GM12878 (cell line): ENCODE measurements at regions not wholly inside any gene's neighbourhood (a gene's known extent, or its start where the extent isn't known, plus 50 kb on each side); places are given as distances from the start of the nearest gene placed in this dataset.

Experiments
- ATAC-seq: fragments of 200-7000 bp; cut with Tn5 transposase; 3 replicates; pipeline ENCODE4 v1.9.1; 2020; ENCODE audit warnings: mild to moderate bottlenecking, moderate library complexity
- BruUV-seq: library from RNA; stranded (reverse); fragments of 400-500 nt; replicated peaks from 2 replicates; lab custom pipeline; 2021; lab: Mats Ljungman, UMichigan
- CTCF ChIA-PET: fragments of 300-600 bp; sonication (Branson Sonifier 250); formaldehyde crosslinking; extraction: SDS; loops from one replicate; lab custom pipeline; 2021; ENCODE audit warnings: inconsistent platforms; lab: Yijun Ruan, JAX
- POLR2A ChIA-PET: fragments of 350-600 bp; formaldehyde crosslinking; extraction: SDS; loops from one replicate; lab custom pipeline; 2021; ENCODE audit warnings: inconsistent platforms; lab: Charles Lee
- RAD21 ChIA-PET: fragments of 300-600 bp; sonication (Branson Sonifier 250); formaldehyde crosslinking; loops from one replicate; lab custom pipeline; 2023; ENCODE audit warnings: antibody characterized with exemption; ENCODE audit not compliant: unreplicated experiment; lab: Charles Lee
- SMC1A ChIA-PET: fragments of 300-600 bp; sonication (Branson Sonifier 250); formaldehyde crosslinking; loops from one replicate; lab custom pipeline; 2023; ENCODE audit not compliant: unreplicated experiment, uncharacterized antibody; lab: Charles Lee
- DNase-seq: peaks from one replicate; pipeline ENCODE4 v3.0.0-alpha.2; 2011; ENCODE audit warnings: low read depth, low spot score
- FAIRE-seq: peaks from 3 replicates; lab custom pipeline; 2011; peaks lifted over from hg19 to GRCh38; lab: Jason Lieb, UNC
- H2AFZ ChIP-seq: 2 replicates; pipeline ENCODE4 v1.6.0; 2011; ENCODE audit warnings: low read depth, low read length, control low read depth; ENCODE audit not compliant: control insufficient read depth
- H3K27ac ChIP-seq: 2 replicates; pipeline ENCODE4 v1.5.1; 2011; ENCODE audit warnings: control low read depth; ENCODE audit not compliant: control insufficient read depth, insufficient read depth
- H3K27me3 ChIP-seq, 2 experiments: replicated peaks in 1 of 2; 2 replicates each; pipeline versions ENCODE4 v1.6.0 to v1.6.1; 2011; ENCODE audit warnings: low read length in 1 of 2; ENCODE audit not compliant: control insufficient read depth in 2 of 2, insufficient read depth in 2 of 2
- H3K36me3 ChIP-seq, 2 experiments: 2 replicates each; pipeline ENCODE4 v1.5.1; 2011; ENCODE audit warnings: low read length in 1 of 2; ENCODE audit not compliant: control insufficient read depth in 2 of 2, insufficient read depth in 2 of 2
- H3K4me1 ChIP-seq: 2 replicates; pipeline ENCODE4 v1.6.1; 2011; ENCODE audit warnings: mild to moderate bottlenecking, low read length, moderate library complexity, mixed read lengths; ENCODE audit not compliant: control insufficient read depth, insufficient read depth
- H3K4me2 ChIP-seq: 2 replicates; pipeline ENCODE4 v1.6.0; 2011; ENCODE audit warnings: control low read depth; ENCODE audit not compliant: control insufficient read depth, insufficient read depth
- H3K4me3 ChIP-seq: fragments of 200-600 bp; sonication (generic); 2 replicates; pipeline ENCODE4 v1.5.1; 2016
- H3K79me2 ChIP-seq: 2 replicates; pipeline ENCODE4 v1.6.0; 2011; ENCODE audit warnings: low read length; ENCODE audit not compliant: control insufficient read depth, insufficient read depth
- H3K9ac ChIP-seq: 2 replicates; pipeline ENCODE4 v1.8.0; 2011; ENCODE audit warnings: low read length, control low read depth, mixed read lengths; ENCODE audit not compliant: control insufficient read depth, insufficient read depth
- H3K9me3 ChIP-seq: replicated peaks from 3 replicates; pipeline ENCODE4 v1.5.1; 2011; ENCODE audit warnings: mild to moderate bottlenecking, low read length; ENCODE audit not compliant: control insufficient read depth, insufficient read depth
- H4K20me1 ChIP-seq: 2 replicates; pipeline ENCODE4 v1.6.0; 2011; ENCODE audit not compliant: control insufficient read depth, insufficient read depth
- ASH2L ChIP-seq: fragments of 300-600, 200-600 bp; sonication (generic); IDR thresholded peaks from 2 replicates; pipeline ENCODE4 v1.6.1; 2017; ENCODE audit warnings: low read depth, mild to moderate bottlenecking, borderline replicate concordance
- BHLHE40 ChIP-seq, 2 experiments: fragments of 450-650 bp in 1 of 2; IDR thresholded peaks; 2 replicates each; pipeline ENCODE4 v1.6.1; 2011 to 2017; ENCODE audit warnings: low read depth in 2 of 2, borderline replicate concordance in 1 of 2, improper control_type of control experiment in 1 of 2, low read length in 1 of 2, mild to moderate bottlenecking in 1 of 2
- KAT2A ChIP-seq: conservative IDR thresholded peaks from 2 replicates; pipeline ENCODE4 v1.6.1; 2011; ENCODE audit warnings: low read depth, low read length; ENCODE audit not compliant: control insufficient read depth
- SPI1 ChIP-seq: IDR thresholded peaks from 2 replicates; pipeline ENCODE4 v1.6.1; 2011; ENCODE audit warnings: low read depth, mild to moderate bottlenecking, low read length, moderate library complexity, borderline replicate concordance; ENCODE audit not compliant: insufficient read depth
- WGBS: methylation state at CpG from one replicate; pipeline ENCODE4 v1.1.6; 2016; ENCODE audit warnings: low lambda C conversion rate; ENCODE audit not compliant: insufficient replicate concordance, insufficient coverage; ENCODE audit errors: missing lambda C conversion rate; 5-methylcytosine and 5-hydroxymethylcytosine counted together
- in situ Hi-C: fragments of 300-500 bp; cut with MboI; formaldehyde crosslinking; loops from 9 replicates; pipeline ENCODE4 v1.14.3; 2018; ENCODE audit warnings: mixed read lengths
- intact Hi-C: fragments of 100-400 bp; cut with micrococcal nuclease; formaldehyde crosslinking; loops from one replicate; pipeline ENCODE4 v1.14.2; 2022; ENCODE audit not compliant: unreplicated experiment
- TF ChIP-seq, protein P1 (sequence below): fragments of 450-650 bp; IDR thresholded peaks from 2 replicates; pipeline ENCODE4 v1.6.1; 2016; ENCODE audit warnings: mild to moderate bottlenecking

DNA sequence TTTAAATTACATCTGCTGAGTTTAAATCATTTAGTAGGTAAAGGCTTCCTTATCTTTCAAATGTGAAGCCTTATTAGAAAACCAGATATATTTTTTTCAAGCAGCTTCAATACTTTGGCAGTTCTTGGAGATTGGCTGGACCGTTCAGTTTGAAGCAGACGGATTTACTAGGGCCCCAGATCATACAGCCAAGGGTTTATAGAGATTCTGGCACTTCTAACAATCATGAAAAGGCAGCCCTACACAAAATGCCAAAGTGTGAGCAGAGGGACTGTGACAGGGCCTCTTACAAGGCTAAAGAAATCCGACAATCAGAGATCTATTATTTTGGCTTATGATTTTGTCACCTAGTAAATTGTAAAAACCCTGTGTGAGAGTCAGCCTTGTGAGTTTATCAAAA is 162.8 kb upstream of the SLC38A2 start:
- 96% methylated on average over 3 of the region's 3 CpGs for WGBS
- H3K36me3 ChIP-seq: no peaks in the 10 kb centered on the region
- peaks cover 6% of the 10 kb centered on the region; the same call in 2 of the 3 replicates for H3K9me3 ChIP-seq
- SMC1A ChIA-PET: interaction anchor here (0.6 to 2.4 kb wide), 5 partner anchors 11 to 147 kb away, joined by 3 to 11 read pairs (median 5); no protein-coding TSS in a partner anchor
- DNase-seq (no peak), FAIRE-seq (no peak), ATAC-seq (no peak)
- no peaks in the 10 kb centered on the region for H3K79me2 ChIP-seq
- RAD21 ChIA-PET: interaction anchor here (1.3 to 1.8 kb wide), 2 partner anchors 11 to 59 kb away, joined by 3 to 6 read pairs; no protein-coding TSS in a partner anchor
- H3K9ac ChIP-seq: no peak overlapping the region
- intact Hi-C loops (no loop called here), in situ Hi-C loops (no loop called here)
- no TSS peak for BruUV-seq
- TF ChIP-seq ASH2L (no peak), BHLHE40 (IDR thresholded peaks at IDR 0.05; ENCODE audit: borderline replicate concordance in 1 of 2, low read depth in 2 of 2, low read length in 1 of 2) (no peak), SPI1 (no peak), KAT2A (no peak)
- TF ChIP-seq, protein P1, sequence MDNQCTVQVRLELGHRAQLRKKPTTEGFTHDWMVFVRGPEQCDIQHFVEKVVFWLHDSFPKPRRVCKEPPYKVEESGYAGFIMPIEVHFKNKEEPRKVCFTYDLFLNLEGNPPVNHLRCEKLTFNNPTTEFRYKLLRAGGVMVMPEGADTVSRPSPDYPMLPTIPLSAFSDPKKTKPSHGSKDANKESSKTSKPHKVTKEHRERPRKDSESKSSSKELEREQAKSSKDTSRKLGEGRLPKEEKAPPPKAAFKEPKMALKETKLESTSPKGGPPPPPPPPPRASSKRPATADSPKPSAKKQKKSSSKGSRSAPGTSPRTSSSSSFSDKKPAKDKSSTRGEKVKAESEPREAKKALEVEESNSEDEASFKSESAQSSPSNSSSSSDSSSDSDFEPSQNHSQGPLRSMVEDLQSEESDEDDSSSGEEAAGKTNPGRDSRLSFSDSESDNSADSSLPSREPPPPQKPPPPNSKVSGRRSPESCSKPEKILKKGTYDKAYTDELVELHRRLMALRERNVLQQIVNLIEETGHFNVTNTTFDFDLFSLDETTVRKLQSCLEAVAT: no peak
- CTCF ChIA-PET: no interaction called here
- no peaks in the 10 kb centered on the region for H3K27me3 ChIP-seq
- H3K4me2 ChIP-seq: no peak overlapping the region
- no peak overlapping the region for H3K27ac ChIP-seq
- POLR2A ChIA-PET: interaction anchor here (0.5 to 1.1 kb wide), 2 partner anchors 16 to 104 kb away, joined by 3 to 4 read pairs; no protein-coding TSS in a partner anchor
- H3K4me1 ChIP-seq: peaks cover 12% of the 10 kb centered on the region
- H4K20me1 ChIP-seq: no peaks in the 10 kb centered on the region
- H2AFZ ChIP-seq: no peak overlapping the region
- H3K4me3 ChIP-seq: no peak overlapping the region
